GM18870 (cell line): ENCODE measurements at regions not wholly inside any gene's neighbourhood (a gene's known extent, or its start where the extent isn't known, plus 50 kb on each side); places are given as distances from the start of the nearest gene placed in this dataset.
"Not testable (repeated sequence)": the region's sequence is repeated elsewhere in the genome, so short reads cannot be mapped to it uniquely, and the experiment has no call there.

Experiments
- ATAC-seq: cut with Tn5 transposase; IDR thresholded peaks from one replicate; pipeline ENCODE4 v1.9.1; 2021; ENCODE audit warnings: moderate library complexity; ENCODE audit not compliant: unreplicated experiment

DNA sequence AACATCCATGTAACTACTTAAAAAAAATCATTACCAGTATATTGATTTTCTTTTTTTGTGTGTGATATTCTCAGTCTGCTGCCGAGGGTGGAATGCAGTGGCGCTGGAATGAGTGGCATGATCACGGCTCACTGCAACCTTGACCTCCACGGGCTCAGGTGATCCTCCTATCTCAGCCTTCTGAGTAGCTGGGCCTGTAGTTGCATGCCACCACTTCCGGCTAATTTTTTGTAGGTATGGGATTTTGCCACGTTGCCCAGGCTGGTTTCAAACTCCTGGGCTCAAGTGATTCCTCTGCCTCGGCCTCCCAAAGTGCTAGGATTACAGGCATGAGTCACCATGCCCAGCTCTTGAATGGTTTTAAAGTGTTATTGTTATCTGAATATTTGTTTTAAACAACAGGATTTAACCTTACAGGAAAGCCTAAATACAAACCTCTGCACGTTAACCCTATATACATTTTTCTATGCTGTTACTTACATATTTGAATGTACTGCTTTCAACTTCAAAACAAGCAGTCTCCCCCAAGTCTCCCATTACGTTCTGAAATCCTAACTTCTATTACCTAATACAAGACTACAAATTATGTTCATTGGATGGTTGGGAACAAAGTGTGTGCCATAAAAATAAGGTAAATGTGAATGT lies 61.7 kb downstream of the KPNA2 start:
- no peak for ATAC-seq

DNA sequence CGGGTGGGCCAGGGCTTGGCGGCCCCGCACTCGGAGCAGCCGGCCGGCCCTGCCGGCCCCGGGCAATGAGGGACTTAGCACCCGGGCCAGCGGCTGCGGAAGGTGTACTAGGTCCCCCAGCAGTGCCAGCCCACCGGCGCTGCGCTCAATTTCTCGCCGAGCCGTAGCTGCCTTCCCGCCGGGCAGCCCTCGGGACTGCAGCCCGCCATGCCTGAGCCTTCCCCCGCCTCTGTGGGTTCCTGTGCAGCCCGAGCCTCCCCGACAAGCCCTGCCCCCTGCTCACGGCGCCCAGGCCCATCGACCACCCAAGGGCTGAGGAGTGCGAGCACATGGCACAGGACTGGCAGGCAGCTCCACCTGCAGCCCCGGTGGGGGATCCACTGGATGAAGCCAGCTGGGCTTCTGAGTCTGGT lies 63.8 kb downstream of the KPNA2 start:
- ATAC-seq: not testable (repeated sequence)

DNA sequence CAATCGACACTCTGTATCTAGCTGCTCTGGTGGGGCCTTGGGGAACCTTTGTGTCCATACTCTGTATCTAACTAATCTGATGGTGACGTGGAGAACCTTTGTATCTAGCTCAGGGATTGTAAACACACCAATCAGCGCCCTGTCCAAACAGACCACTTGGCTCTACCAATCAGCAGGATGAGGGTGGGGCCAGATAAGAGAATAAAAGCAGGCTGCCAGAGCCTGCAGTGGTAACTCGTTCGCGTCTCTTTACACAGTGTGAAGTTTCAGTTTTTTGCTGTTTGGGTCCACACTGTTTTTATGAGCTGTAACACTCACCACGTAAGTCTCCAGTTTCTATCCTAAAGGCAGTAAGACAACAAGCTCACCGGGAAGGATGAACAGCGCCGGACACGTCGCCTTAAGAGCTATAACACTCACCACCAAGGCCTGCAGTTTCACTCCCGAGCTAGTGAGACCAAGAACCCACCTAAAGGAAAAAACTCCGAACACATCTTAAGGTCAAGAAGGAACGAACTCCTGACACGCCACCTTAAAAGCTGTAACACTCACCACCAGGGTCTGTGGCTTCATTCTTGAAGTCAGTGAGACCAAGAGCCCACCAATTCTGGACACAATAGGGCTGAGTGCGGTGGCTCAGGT lies 64.6 kb downstream of the KPNA2 start:
- no peak for ATAC-seq

DNA sequence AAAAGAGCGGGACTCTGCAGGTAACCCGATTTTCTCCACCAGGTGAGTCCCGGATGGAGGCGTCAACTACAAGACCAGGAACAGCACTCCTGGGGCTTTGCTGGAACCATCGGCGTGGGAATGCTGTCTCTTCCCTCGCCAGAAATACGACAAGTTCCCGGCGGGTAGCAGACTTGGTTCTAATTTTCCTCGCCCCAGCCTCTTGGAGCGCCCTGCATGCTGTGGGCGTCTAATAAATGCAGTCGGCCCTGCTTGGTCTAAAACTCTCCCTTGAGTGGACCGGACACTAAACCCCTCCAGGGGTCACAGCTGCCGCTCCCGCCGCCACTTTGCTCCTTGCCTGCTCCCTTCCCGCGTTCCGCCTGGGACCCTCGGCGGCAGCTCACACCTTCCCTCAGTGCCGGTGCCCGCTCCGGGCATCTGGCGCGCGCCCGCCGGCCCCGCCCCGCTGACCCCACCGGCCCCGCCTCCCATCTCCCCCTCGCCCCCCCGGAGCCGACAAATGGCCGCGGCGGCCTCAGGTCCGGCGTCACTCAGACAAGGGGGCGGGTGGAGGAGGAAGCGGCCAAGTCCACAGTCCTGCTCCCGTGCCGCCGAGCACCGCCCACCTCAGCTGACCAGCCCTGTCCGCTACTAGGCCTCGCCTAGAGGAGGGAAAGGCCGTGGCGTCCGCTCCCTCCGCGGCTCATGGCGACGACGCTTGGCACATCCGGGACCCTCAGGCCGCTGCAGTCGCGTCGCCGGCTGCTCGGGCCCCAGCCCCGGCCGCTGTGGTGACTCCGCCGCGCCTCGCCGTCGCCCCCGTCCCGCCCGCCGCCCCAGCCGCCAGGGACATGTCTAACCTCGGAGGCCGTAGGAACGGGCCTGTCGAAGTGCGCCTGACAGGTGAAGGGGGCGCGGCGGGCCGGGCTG lies 65.8 kb downstream of the KPNA2 start:
- no peak for ATAC-seq

DNA sequence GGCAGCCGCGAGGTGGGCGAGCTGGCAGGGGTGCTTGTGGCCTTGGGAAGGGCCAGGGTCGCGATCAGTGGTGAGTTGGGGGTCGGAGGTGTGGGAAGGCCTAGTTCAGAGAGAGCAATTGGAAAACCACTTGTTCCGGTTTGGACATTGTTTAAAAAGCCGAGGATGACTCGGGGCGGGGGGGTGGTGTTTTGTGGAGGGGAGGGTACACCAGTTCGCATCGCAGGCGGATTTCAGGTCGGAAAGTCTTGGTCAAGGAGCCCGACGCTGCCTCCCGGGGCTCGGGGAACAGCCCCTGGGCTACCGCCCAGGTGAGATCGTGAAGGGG lies 66.4 kb downstream of the KPNA2 start:
- no peak for ATAC-seq

DNA sequence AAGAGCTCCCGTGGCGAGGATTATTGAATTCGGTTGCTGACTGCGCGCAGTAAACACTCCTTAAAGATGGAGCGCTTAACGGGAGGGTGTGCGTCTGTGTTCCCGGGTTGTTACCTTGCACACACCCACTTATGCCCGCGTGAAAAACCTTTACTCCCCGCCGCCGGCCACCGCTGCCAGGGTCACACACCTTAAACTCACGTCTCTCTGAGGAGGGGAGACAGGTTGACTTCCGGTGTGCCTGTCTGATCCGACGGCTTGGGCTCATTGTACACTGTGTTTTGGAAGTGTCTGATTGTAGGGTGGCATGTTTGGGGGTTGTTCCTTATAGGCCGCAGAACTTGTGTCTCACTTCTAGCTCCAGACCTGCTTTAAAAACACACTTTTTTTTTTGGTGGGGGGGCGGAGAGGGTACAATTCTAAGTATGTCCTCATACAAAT lies 66.8 kb downstream of the KPNA2 start:
- no peak for ATAC-seq

DNA sequence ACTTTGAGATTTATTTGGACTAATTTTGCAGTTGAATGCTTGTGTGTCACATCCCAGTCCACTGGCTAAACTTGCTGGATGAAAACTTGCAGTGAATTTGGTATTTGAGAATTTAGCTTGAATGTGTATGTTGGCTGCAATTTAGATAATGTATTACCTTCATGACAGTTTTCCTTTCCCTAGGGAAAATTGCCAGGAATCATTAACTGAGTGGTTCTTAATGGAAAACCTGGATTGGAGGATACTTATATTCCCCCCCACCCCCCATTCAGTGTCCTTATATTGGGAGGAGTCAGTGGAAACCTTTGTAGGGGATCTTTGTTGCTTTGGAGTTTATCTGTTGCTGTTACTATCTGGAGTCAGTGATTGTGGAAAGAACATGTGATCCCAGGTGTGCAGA lies 67.6 kb downstream of the KPNA2 start:
- no peak for ATAC-seq

DNA sequence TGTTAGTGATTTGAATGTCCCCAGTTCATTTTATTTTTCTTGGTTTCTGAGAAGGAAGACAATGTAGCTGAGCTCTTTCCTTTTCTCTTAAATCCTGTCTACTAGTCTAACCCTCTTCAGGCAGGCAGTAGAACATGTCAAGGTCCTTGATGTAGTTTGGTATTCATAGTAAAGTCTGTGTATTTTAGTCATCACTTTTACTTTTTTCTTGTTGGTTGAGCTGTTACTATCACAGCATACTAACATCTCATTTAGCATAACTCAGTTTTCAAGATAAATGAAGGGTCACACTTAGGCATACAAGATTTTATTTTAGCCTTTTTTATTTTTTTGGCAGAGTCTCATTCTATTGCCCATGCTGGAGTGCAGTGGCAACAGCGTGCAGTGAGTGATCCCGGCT lies 70.5 kb downstream of the KPNA2 start:
- ATAC-seq: no peak

DNA sequence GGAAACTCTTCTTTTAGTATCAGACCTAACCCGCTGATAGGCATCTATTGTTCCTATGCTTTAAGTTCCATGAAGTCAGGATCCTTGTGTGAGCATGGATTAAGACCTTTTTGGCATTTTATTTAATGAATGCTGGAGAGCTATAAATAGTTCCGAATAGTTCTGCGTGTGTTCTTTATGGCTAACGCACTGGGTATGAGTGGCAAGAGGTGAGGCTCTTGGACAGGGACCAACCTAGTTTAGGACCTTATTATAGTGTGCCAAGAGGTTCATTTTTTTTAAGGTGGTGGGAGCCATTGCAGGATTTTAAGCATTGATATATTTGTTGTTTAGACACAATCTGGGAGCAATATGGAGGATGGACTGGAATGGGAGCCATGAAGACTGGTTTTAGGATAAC lies 71.8 kb downstream of the KPNA2 start:
- no peak for ATAC-seq

DNA sequence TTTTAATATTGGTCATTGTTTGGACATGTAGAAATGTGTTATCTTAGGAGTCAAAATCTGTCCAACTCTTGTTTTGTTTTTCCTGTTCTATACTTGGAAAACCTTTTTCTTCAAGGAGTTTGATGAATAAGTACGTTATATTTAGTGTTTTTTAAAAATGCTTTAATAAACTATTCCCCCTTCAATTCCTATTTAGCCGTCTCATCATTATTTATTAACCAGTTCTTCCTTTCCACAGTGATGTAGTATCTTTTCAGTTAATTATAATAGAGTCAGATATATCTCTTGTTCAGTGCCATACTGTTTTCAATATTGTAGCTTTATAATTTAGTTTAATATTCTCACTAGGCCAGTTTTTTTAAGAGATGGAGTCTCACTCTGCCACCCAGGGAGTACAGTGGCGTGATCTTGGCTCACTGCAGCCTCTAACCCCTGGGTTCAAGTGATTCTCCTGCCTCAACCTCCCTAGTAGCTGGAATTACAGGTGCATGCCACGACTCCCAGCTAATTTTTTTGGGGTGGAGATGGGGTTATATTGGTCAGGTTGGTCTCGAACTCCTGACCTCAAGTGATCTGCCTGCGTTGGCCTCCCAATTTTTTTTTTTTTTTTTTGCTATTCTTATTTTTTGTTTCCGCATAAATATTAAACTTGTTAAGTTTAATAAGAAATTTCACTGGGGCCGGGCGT lies 72.9 kb downstream of the KPNA2 start:
- no peak for ATAC-seq

DNA sequence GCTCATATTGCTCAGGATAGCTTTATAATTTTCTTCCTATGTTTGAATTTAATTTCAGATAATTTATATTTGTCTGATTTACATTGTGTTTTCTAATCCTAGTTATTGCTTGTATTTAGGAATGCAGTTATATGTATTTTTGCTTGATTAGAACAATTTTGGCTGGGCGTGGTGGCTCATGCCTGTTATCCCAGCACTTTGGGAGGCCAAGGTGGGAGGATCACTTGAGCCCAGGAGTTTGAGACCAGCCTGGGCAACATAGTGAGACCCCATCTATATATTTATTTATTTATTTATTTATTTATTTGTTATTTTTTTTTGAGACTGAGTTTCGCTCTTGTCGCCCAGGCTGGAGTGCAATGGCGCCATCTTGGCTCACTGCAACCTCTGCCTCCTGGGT lies 73.9 kb downstream of the KPNA2 start:
- not testable (repeated sequence) for ATAC-seq

DNA sequence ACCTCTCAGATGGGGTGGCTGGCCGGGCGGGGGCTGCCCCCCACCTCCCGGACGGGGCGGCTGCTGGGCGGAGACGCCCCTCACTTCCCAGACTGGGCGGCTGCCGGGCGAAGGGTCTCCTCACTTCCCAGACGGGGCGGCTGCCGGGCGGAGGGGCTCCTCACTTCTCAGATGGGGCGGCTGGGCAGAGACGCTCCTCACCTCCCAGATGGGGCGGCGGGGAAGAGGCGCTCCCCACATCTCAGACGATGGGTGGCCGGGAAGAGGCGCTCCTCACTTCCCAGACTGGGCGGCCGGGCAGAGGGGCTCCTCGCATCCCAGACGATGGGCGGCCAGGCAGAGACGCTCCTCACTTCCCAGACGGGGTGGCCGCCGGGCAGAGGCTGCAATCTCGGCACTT lies 80.7 kb downstream of the KPNA2 start:
- ATAC-seq: not testable (repeated sequence)

DNA sequence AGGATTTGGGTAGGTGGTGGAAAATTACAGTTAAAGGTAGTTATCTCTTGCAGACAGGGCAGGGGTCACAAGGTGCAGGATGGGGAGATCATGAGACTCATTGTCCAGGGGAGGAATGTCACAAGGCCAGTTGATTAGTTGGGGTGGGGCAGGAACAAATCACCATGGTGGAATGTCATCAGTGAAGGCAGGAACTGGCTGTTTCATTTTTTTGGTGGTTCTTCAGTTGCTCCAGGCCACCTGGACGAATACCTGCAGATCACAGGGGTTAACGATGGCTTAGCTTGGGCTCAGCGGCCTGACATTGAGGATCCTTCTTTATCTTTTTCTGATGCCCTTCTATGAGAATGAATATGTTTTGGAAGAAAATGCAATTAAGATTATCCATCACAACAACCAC lies 87.1 kb downstream of the KPNA2 start:
- no peak for ATAC-seq

DNA sequence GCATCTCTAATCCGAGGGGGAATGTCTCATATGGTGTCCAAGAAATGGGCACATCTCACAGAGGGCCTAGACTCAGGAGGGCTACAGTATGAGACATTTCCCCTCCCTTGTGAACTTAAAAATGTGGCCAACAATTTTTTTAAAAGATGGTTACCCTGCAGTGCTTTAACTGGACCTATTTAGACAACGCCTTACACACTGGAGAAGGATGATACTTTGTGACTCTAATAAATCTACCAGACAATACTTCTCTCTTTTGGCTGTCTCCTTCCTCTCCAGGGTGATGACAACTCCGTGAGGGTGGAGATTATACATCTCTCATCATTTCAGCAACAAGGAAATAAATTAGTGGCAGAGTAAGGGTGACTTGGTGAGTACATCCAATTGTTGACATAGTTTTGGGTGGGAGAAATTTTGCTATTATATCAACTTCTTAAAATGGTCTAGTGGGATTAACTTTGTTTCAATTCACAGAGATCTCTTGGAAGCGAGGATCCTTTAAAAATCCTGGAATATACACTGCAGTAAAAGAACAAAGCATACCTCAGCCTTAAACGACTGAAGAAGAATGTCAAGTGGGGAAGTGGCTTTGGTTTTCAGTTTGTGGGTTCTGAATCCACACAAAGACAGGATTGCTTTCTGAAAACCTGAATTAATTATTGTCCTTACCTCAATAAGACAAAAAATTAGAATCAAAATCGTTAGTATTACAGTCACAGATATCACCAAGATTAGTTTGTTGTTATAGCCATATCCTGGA lies 89.8 kb downstream of the KPNA2 start:
- no peak for ATAC-seq

DNA sequence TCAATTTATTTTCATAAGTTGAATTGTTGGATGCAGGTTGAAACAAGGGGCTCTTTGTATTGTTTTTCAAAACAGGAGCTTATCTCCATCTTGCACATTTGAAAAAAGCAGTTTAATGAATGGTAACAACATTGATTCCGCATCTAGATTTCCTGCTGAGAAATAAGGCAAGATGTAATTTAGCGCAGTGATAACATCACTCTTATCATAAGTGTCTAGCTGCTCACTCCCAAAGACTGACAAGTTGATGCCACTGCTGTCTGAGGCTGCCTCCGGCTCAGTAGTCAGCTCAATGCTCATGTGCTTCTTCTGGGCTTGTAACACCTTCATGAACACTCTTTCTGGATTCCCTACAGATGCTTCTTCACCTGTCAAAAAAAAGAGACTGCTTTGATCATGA lies 92.4 kb downstream of the KPNA2 start:
- ATAC-seq: no peak

DNA sequence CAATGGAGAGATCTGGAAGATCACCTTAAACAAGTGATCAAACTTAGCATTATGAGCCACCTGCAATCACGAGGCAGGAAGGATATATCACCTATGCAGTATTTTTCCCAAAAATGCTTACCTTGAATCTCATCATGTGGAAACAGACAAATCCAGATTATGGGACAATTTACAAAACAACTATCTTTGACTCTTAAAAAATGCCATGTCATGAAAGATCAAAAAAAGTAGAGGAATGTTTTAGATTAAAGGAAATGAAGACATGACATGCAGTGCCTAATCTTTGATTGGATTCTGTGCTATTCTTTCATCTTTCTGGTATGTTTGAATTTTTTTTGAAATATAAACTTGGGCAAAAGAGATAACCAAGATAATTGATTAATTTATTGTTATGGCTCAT lies 95.9 kb downstream of the KPNA2 start:
- no peak for ATAC-seq

DNA sequence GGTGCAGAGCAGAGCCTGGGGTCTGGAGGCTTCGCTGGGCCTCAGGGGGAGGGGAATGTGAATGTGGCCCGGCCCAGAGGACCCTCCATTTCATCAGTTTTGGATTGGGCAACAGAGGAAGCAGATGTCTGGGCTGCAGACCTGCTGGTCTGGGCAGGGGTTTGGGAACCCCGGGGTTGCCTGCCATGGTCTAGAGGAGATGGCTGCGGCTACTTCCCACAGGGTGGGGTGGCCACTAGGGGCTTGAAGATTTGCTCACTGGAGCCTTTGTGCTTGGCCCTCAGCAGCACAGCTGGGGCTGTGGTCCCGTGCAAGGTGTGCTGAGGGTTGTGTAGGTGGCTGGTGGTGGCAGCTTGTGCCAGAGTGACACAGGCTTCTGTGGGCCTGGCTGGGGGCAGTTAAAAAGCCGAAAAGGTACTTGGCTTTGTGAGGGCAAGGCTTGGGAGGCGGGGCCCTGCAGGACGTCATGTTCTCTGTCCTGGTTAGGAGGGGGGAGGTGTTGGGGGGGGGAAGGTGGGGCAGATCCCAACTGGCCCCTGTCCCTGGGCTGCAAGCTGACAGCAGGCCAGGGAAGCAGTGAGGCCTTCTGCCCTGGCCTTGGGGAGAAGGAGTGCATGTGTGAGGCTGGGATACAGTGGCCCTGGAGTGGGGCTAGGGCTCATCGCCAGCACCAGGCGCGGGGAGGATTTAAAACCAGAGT lies 98.0 kb downstream of the KPNA2 start:
- no peak for ATAC-seq

DNA sequence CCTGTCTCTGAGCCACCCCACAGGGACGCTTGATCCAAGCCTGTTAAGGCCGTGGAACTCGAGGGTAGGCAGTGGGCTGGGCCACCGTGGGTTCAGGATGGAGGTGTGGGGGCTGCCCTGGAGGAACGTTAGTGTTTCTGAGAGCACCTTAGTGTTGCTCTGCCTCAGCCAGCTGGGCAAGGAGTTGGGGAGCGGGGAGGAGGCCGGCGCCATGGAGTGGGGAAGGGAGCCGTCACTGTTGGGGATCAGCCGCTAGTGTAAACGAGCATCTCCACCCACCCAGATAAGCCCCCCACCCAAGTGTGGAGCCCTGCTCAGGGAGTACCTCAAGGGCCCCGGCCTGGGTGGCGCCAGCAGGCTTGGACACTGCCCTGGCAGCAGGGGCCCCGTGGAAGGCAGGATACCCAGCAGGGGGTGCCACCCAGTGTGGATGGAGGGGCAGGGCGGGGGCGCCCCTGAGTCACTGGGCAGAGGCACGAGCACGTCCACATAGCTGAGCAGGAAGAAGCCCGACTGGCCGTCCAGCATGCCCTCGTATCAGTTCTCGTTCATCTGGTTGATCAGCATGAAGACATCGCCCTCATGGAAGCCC lies 98.6 kb downstream of the KPNA2 start:
- ATAC-seq: no peak

DNA sequence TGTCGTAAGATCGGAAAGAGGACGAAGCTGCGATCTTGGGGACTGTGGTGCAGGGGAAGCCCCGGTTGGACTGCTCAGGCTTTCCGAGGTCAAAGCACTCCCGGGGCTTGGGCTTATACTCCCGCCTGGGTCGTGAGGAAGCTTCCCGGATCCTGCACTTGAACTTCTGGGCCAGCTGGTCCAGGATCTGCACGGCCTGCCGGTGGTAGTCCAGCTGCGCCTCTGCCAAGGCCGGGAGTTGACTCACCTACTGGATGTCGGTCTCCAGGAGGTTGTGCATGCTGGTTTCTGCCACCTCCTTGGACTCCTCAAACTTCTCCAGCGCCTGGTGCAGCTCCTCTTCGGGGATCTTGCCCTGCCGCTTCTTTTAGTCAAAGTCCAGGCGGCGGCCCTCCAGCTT lies 99.2 kb downstream of the KPNA2 start:
- no peak for ATAC-seq
